Panc1 (cell line): ENCODE measurements at regions not wholly inside any gene's neighbourhood (a gene's known extent, or its start where the extent isn't known, plus 50 kb on each side); places are given as distances from the start of the nearest gene placed in this dataset.

Experiments
- POLR2AphosphoS5 ChIP-seq: IDR thresholded peaks from 2 replicates; pipeline ENCODE4 v1.6.1; 2012; ENCODE audit warnings: mild to moderate bottlenecking, low read depth, low read length, moderate library complexity
- SIN3A ChIP-seq: IDR thresholded peaks from 2 replicates; pipeline ENCODE4 v1.6.1; 2012; ENCODE audit warnings: low read depth, mild to moderate bottlenecking, low read length, moderate library complexity, borderline replicate concordance; ENCODE audit not compliant: insufficient read depth
- TCF7L2 ChIP-seq: IDR thresholded peaks from 2 replicates; pipeline ENCODE4 v1.6.1; 2011; ENCODE audit warnings: mild to moderate bottlenecking, low read depth, low read length, inconsistent platforms
- TF ChIP-seq, protein P1 (sequence below): fragments of 450-650 bp; IDR thresholded peaks from 2 replicates; pipeline ENCODE4 v1.5.1; 2017; ENCODE audit warnings: mild to moderate bottlenecking
- TF ChIP-seq, protein P2 (sequence below), 2 experiments: IDR thresholded peaks; 2 replicates each; pipeline ENCODE4 v1.6.1; 2011 to 2012; ENCODE audit warnings: low read depth in 2 of 2, control low read depth in 1 of 2, low read length in 1 of 2, mild to moderate bottlenecking in 1 of 2, moderate library complexity in 1 of 2; ENCODE audit not compliant: insufficient read depth in 1 of 2

DNA sequence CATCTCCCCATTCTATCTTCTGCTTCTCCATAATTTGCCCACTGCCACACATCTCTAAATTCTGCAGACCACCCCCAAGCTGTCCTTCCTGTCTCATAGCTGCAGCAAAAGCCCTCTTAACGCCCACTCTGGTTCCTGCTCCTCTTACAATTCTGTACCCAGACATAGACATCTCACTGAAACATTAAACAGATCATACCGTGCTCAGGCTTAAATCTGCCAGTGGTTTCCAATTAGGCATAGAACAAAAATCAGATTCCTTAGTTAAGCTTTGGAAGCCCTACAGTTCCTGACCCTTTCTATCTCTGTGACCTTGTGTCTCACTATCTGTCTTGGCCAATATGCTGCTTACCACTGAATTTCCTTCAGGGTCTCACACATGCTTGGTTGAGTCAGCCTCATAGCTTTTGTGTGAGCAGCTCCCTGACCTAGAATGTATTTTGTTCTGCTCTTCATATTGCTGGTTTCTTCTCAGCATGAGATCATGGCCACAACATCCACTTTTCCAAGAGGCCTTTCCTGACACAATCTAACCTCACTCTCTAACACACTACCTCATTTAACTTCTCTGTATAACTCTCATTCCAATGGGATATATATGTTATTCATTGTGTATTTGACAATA, 749.7 kb downstream of the MAFB start:
- TF ChIP-seq, protein P1, sequence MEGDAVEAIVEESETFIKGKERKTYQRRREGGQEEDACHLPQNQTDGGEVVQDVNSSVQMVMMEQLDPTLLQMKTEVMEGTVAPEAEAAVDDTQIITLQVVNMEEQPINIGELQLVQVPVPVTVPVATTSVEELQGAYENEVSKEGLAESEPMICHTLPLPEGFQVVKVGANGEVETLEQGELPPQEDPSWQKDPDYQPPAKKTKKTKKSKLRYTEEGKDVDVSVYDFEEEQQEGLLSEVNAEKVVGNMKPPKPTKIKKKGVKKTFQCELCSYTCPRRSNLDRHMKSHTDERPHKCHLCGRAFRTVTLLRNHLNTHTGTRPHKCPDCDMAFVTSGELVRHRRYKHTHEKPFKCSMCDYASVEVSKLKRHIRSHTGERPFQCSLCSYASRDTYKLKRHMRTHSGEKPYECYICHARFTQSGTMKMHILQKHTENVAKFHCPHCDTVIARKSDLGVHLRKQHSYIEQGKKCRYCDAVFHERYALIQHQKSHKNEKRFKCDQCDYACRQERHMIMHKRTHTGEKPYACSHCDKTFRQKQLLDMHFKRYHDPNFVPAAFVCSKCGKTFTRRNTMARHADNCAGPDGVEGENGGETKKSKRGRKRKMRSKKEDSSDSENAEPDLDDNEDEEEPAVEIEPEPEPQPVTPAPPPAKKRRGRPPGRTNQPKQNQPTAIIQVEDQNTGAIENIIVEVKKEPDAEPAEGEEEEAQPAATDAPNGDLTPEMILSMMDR: no peak
- no peak for TF ChIP-seq TCF7L2
- no peak for TF ChIP-seq POLR2AphosphoS5
- TF ChIP-seq, protein P2, sequence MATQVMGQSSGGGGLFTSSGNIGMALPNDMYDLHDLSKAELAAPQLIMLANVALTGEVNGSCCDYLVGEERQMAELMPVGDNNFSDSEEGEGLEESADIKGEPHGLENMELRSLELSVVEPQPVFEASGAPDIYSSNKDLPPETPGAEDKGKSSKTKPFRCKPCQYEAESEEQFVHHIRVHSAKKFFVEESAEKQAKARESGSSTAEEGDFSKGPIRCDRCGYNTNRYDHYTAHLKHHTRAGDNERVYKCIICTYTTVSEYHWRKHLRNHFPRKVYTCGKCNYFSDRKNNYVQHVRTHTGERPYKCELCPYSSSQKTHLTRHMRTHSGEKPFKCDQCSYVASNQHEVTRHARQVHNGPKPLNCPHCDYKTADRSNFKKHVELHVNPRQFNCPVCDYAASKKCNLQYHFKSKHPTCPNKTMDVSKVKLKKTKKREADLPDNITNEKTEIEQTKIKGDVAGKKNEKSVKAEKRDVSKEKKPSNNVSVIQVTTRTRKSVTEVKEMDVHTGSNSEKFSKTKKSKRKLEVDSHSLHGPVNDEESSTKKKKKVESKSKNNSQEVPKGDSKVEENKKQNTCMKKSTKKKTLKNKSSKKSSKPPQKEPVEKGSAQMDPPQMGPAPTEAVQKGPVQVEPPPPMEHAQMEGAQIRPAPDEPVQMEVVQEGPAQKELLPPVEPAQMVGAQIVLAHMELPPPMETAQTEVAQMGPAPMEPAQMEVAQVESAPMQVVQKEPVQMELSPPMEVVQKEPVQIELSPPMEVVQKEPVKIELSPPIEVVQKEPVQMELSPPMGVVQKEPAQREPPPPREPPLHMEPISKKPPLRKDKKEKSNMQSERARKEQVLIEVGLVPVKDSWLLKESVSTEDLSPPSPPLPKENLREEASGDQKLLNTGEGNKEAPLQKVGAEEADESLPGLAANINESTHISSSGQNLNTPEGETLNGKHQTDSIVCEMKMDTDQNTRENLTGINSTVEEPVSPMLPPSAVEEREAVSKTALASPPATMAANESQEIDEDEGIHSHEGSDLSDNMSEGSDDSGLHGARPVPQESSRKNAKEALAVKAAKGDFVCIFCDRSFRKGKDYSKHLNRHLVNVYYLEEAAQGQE (IDR thresholded peaks at IDR 0.05; ENCODE audit: insufficient read depth in 1 of 2, low read depth in 2 of 2, low read length in 1 of 2): no peak
- no peak for TF ChIP-seq SIN3A
